Central memory CD8-positive, alpha-beta T cell (primary cell): ENCODE measurements at regions not wholly inside any gene's neighbourhood (a gene's known extent, or its start where the extent isn't known, plus 50 kb on each side); places are given as distances from the start of the nearest gene placed in this dataset.

ENCODE experiments used
- ATAC-seq: fragments of 150-1000 bp; cut with Tn5 transposase; replicated peaks from 2 replicates; pipeline ENCODE4 v1.10.0; 2022; ENCODE audit warnings: mild to moderate bottlenecking, moderate FRiP score, moderate number of reproducible peaks; ENCODE audit not compliant: poor library complexity, severe bottlenecking; ENCODE audit errors: extremely low read depth
- DNase-seq, 2 donors: peaks; one replicate each; pipeline ENCODE4 v3.0.0; 2021; ENCODE audit warnings: low spot score in 2 of 2
- H3K27ac Mint-ChIP-seq: one replicate; pipeline ENCODE4 v1.8.0; 2022; ENCODE audit warnings: low read depth, mild to moderate bottlenecking, moderate library complexity, mixed read lengths
- H3K27me3 Mint-ChIP-seq: one replicate; pipeline ENCODE4 v1.8.0; 2022; ENCODE audit warnings: mixed read lengths
- H3K36me3 Mint-ChIP-seq: one replicate; pipeline ENCODE4 v1.8.0; 2022; ENCODE audit warnings: mild to moderate bottlenecking, moderate library complexity, mixed read lengths; ENCODE audit not compliant: insufficient read depth
- H3K4me1 Mint-ChIP-seq: one replicate; pipeline ENCODE4 v1.8.0; 2022; ENCODE audit warnings: mixed read lengths
- H3K4me3 Mint-ChIP-seq: one replicate; pipeline ENCODE4 v1.8.0; 2022; ENCODE audit warnings: mild to moderate bottlenecking, moderate library complexity, mixed read lengths
- H3K9me3 Mint-ChIP-seq: one replicate; pipeline ENCODE4 v1.8.0; 2022; ENCODE audit warnings: mixed read lengths

- DNase-seq, result no peak
- Mint-ChIP-seq H3K27me3 (peaks cover 38% of the 10 kb centered on the region), H3K27ac (no peak overlapping the region), H3K4me1 (no peaks in the 10 kb centered on the region), H3K4me3 (no peak overlapping the region), H3K36me3 (no peaks in the 10 kb centered on the region), H3K9me3 (no peaks in the 10 kb centered on the region)
- ATAC-seq, result no peak
Observed at GRCh38 chr16:58837950-58838349, 103.8 kb upstream of the GOT2 start.

- H3K4me3 Mint-ChIP-seq, result no peak overlapping the region
- H3K9me3 Mint-ChIP-seq, result no peaks in the 10 kb centered on the region
- ATAC-seq (no peak), DNase-seq (no peak)
- H3K27me3 Mint-ChIP-seq, result peaks cover 44% of the 10 kb centered on the region
- no peaks in the 10 kb centered on the region for H3K4me1 Mint-ChIP-seq
- H3K36me3 Mint-ChIP-seq, result no peaks in the 10 kb centered on the region
- H3K27ac Mint-ChIP-seq, result no peak overlapping the region
Observed at GRCh38 chr16:58836427-58836826, 102.3 kb upstream of the GOT2 start.

- no peak overlapping the region for H3K4me3 Mint-ChIP-seq
- no peaks in the 10 kb centered on the region for H3K4me1 Mint-ChIP-seq
- H3K9me3 Mint-ChIP-seq, result no peaks in the 10 kb centered on the region
- peaks cover 35% of the 10 kb centered on the region for H3K27me3 Mint-ChIP-seq
- H3K36me3 Mint-ChIP-seq, result no peaks in the 10 kb centered on the region
- ATAC-seq (no peak), DNase-seq (no peak)
- no peak overlapping the region for H3K27ac Mint-ChIP-seq
Observed at GRCh38 chr16:58832386-58832895, 98.3 kb upstream of the GOT2 start.

GRCh38 chr16:58831386-58831785 lies 97.3 kb upstream of the GOT2 start:
- Mint-ChIP-seq H3K27me3 (peaks cover 38% of the 10 kb centered on the region), H3K4me1 (no peaks in the 10 kb centered on the region), H3K4me3 (no peak overlapping the region), H3K9me3 (no peaks in the 10 kb centered on the region), H3K27ac (no peak overlapping the region), H3K36me3 (no peaks in the 10 kb centered on the region)
- DNase-seq (no peak), ATAC-seq (no peak)

GRCh38 chr16:58828901-58829545 lies 94.9 kb upstream of the GOT2 start:
- Mint-ChIP-seq H3K9me3 (no peaks in the 10 kb centered on the region), H3K4me3 (no peak overlapping the region), H3K27ac (no peak overlapping the region), H3K36me3 (no peaks in the 10 kb centered on the region), H3K4me1 (no peaks in the 10 kb centered on the region), H3K27me3 (peaks cover 32% of the 10 kb centered on the region)
- DNase-seq (no peak), ATAC-seq (no peak)

GRCh38 chr16:58824201-58824600 lies 90.1 kb upstream of the GOT2 start:
- Mint-ChIP-seq H3K4me1 (no peaks in the 10 kb centered on the region), H3K27ac (no peak overlapping the region), H3K9me3 (no peaks in the 10 kb centered on the region), H3K27me3 (peaks cover 29% of the 10 kb centered on the region), H3K36me3 (no peaks in the 10 kb centered on the region), H3K4me3 (no peak overlapping the region)
- DNase-seq (no peak), ATAC-seq (no peak)

GRCh38 chr16:58821886-58822285 lies 87.8 kb upstream of the GOT2 start:
- Mint-ChIP-seq H3K4me3 (no peak overlapping the region), H3K4me1 (no peaks in the 10 kb centered on the region), H3K27me3 (peaks cover 33% of the 10 kb centered on the region), H3K36me3 (no peaks in the 10 kb centered on the region), H3K9me3 (no peaks in the 10 kb centered on the region), H3K27ac (no peak overlapping the region)
- DNase-seq, result no peak
- no peak for ATAC-seq

GRCh38 chr16:58820411-58820810 lies 86.3 kb upstream of the GOT2 start:
- Mint-ChIP-seq H3K27ac (no peak overlapping the region), H3K27me3 (peaks cover 23% of the 10 kb centered on the region), H3K9me3 (no peaks in the 10 kb centered on the region), H3K36me3 (no peaks in the 10 kb centered on the region), H3K4me1 (no peaks in the 10 kb centered on the region), H3K4me3 (no peak overlapping the region)
- no peak for DNase-seq
- ATAC-seq, result no peak

- DNase-seq (no peak), ATAC-seq (no peak)
- no peaks in the 10 kb centered on the region for H3K4me1 Mint-ChIP-seq
- no peaks in the 10 kb centered on the region for H3K36me3 Mint-ChIP-seq
- H3K27me3 Mint-ChIP-seq, result peaks cover 11% of the 10 kb centered on the region
- no peaks in the 10 kb centered on the region for H3K9me3 Mint-ChIP-seq
- H3K4me3 Mint-ChIP-seq, result no peak overlapping the region
- no peak overlapping the region for H3K27ac Mint-ChIP-seq
Observed at GRCh38 chr16:58815181-58815888, 81.2 kb upstream of the GOT2 start.

GRCh38 chr16:58814348-58814801 lies 80.3 kb upstream of the GOT2 start:
- Mint-ChIP-seq H3K4me3 (peak overlapping the region; percentile 21), H3K4me1 (no peaks in the 10 kb centered on the region), H3K36me3 (no peaks in the 10 kb centered on the region), H3K9me3 (no peaks in the 10 kb centered on the region), H3K27ac (peak overlapping the region; percentile 15), H3K27me3 (peaks cover 11% of the 10 kb centered on the region)
- ATAC-seq (no peak), DNase-seq (no peak)

GRCh38 chr16:58809213-58809612 lies 75.1 kb upstream of the GOT2 start:
- Mint-ChIP-seq H3K4me3 (no peak overlapping the region), H3K4me1 (no peaks in the 10 kb centered on the region), H3K27me3 (peaks cover 39% of the 10 kb centered on the region), H3K27ac (no peak overlapping the region), H3K36me3 (no peaks in the 10 kb centered on the region), H3K9me3 (peaks cover 5% of the 10 kb centered on the region)
- ATAC-seq (no peak), DNase-seq (no peak)

- H3K27me3 Mint-ChIP-seq, result peaks cover 39% of the 10 kb centered on the region
Observed at GRCh38 chr16:58807276-58807675, 73.2 kb upstream of the GOT2 start.

GRCh38 chr16:58801838-58802237 lies 67.7 kb upstream of the GOT2 start:
- DNase-seq (no peak), ATAC-seq (no peak)
- peaks cover 17% of the 10 kb centered on the region for H3K9me3 Mint-ChIP-seq
- H3K27ac Mint-ChIP-seq, result no peak overlapping the region
- no peaks in the 10 kb centered on the region for H3K36me3 Mint-ChIP-seq
- no peak overlapping the region for H3K4me3 Mint-ChIP-seq
- H3K27me3 Mint-ChIP-seq, result peaks cover 32% of the 10 kb centered on the region
- H3K4me1 Mint-ChIP-seq, result no peaks in the 10 kb centered on the region

More at GRCh38 chr16:58807276-58807675, 73.2 kb upstream of the GOT2 start:
- ATAC-seq (no peak), DNase-seq (no peak)
- no peaks in the 10 kb centered on the region for H3K4me1 Mint-ChIP-seq
- H3K36me3 Mint-ChIP-seq, result no peaks in the 10 kb centered on the region
- H3K27ac Mint-ChIP-seq, result no peak overlapping the region
- peaks cover 12% of the 10 kb centered on the region for H3K9me3 Mint-ChIP-seq
- no peak overlapping the region for H3K4me3 Mint-ChIP-seq
